GM12878 (cell line): ENCODE measurements at regions not wholly inside any gene's neighbourhood (a gene's known extent, or its start where the extent isn't known, plus 50 kb on each side); places are given as distances from the start of the nearest gene placed in this dataset.

Experiments
- ATAC-seq: fragments of 200-7000 bp; cut with Tn5 transposase; 3 replicates; pipeline ENCODE4 v1.9.1; 2020; ENCODE audit warnings: mild to moderate bottlenecking, moderate library complexity
- BruUV-seq: library from RNA; stranded (reverse); fragments of 400-500 nt; replicated peaks from 2 replicates; lab custom pipeline; 2021; lab: Mats Ljungman, UMichigan
- CTCF ChIA-PET: fragments of 300-600 bp; sonication (Branson Sonifier 250); formaldehyde crosslinking; extraction: SDS; loops from one replicate; lab custom pipeline; 2021; ENCODE audit warnings: inconsistent platforms; lab: Yijun Ruan, JAX
- POLR2A ChIA-PET: fragments of 350-600 bp; formaldehyde crosslinking; extraction: SDS; loops from one replicate; lab custom pipeline; 2021; ENCODE audit warnings: inconsistent platforms; lab: Charles Lee
- RAD21 ChIA-PET: fragments of 300-600 bp; sonication (Branson Sonifier 250); formaldehyde crosslinking; loops from one replicate; lab custom pipeline; 2023; ENCODE audit warnings: antibody characterized with exemption; ENCODE audit not compliant: unreplicated experiment; lab: Charles Lee
- SMC1A ChIA-PET: fragments of 300-600 bp; sonication (Branson Sonifier 250); formaldehyde crosslinking; loops from one replicate; lab custom pipeline; 2023; ENCODE audit not compliant: unreplicated experiment, uncharacterized antibody; lab: Charles Lee
- DNase-seq: peaks from one replicate; pipeline ENCODE4 v3.0.0-alpha.2; 2011; ENCODE audit warnings: low read depth, low spot score
- FAIRE-seq: peaks from 3 replicates; lab custom pipeline; 2011; peaks lifted over from hg19 to GRCh38; lab: Jason Lieb, UNC
- H2AFZ ChIP-seq: 2 replicates; pipeline ENCODE4 v1.6.0; 2011; ENCODE audit warnings: low read depth, low read length, control low read depth; ENCODE audit not compliant: control insufficient read depth
- H3K27ac ChIP-seq: 2 replicates; pipeline ENCODE4 v1.5.1; 2011; ENCODE audit warnings: control low read depth; ENCODE audit not compliant: control insufficient read depth, insufficient read depth
- H3K27me3 ChIP-seq, 2 experiments: replicated peaks in 1 of 2; 2 replicates each; pipeline versions ENCODE4 v1.6.0 to v1.6.1; 2011; ENCODE audit warnings: low read length in 1 of 2; ENCODE audit not compliant: control insufficient read depth in 2 of 2, insufficient read depth in 2 of 2
- H3K36me3 ChIP-seq, 2 experiments: 2 replicates each; pipeline ENCODE4 v1.5.1; 2011; ENCODE audit warnings: low read length in 1 of 2; ENCODE audit not compliant: control insufficient read depth in 2 of 2, insufficient read depth in 2 of 2
- H3K4me1 ChIP-seq: 2 replicates; pipeline ENCODE4 v1.6.1; 2011; ENCODE audit warnings: mild to moderate bottlenecking, low read length, moderate library complexity, mixed read lengths; ENCODE audit not compliant: control insufficient read depth, insufficient read depth
- H3K4me2 ChIP-seq: 2 replicates; pipeline ENCODE4 v1.6.0; 2011; ENCODE audit warnings: control low read depth; ENCODE audit not compliant: control insufficient read depth, insufficient read depth
- H3K4me3 ChIP-seq: fragments of 200-600 bp; sonication (generic); 2 replicates; pipeline ENCODE4 v1.5.1; 2016
- H3K79me2 ChIP-seq: 2 replicates; pipeline ENCODE4 v1.6.0; 2011; ENCODE audit warnings: low read length; ENCODE audit not compliant: control insufficient read depth, insufficient read depth
- H3K9ac ChIP-seq: 2 replicates; pipeline ENCODE4 v1.8.0; 2011; ENCODE audit warnings: low read length, control low read depth, mixed read lengths; ENCODE audit not compliant: control insufficient read depth, insufficient read depth
- H3K9me3 ChIP-seq: replicated peaks from 3 replicates; pipeline ENCODE4 v1.5.1; 2011; ENCODE audit warnings: mild to moderate bottlenecking, low read length; ENCODE audit not compliant: control insufficient read depth, insufficient read depth
- H4K20me1 ChIP-seq: 2 replicates; pipeline ENCODE4 v1.6.0; 2011; ENCODE audit not compliant: control insufficient read depth, insufficient read depth
- ATF7 ChIP-seq: fragments of 450-650 bp; IDR thresholded peaks from 2 replicates; pipeline ENCODE4 v1.6.1; 2016; ENCODE audit warnings: low read depth, mild to moderate bottlenecking
- CBFB ChIP-seq: IDR thresholded peaks from 2 replicates; pipeline ENCODE4 v1.6.1; 2016; ENCODE audit warnings: antibody characterized with exemption, low read depth
- DPF2 ChIP-seq: fragments of 450-650 bp; IDR thresholded peaks from 2 replicates; pipeline ENCODE4 v1.6.1; 2017; ENCODE audit warnings: mild to moderate bottlenecking
- EGR1 ChIP-seq, 2 experiments: IDR thresholded peaks; 1 replicate in 1 of 2; 2 replicates in 1 of 2; pipeline ENCODE4 v1.6.1; 2011 to 2012; ENCODE audit warnings: low read depth in 2 of 2, low read length in 2 of 2, borderline replicate concordance in 1 of 2, mild to moderate bottlenecking in 1 of 2, moderate library complexity in 1 of 2
- EP300 ChIP-seq, 2 experiments: fragments of 150-350 bp in 1 of 2; IDR thresholded peaks; 2 replicates each; pipeline ENCODE4 v1.6.1; 2011 to 2012; ENCODE audit warnings: low read depth in 2 of 2, low read length in 2 of 2, borderline replicate concordance in 1 of 2, improper control_type of control experiment in 1 of 2, inconsistent platforms in 1 of 2; ENCODE audit not compliant: control insufficient read depth in 1 of 2
- HDAC2 ChIP-seq: fragments of 200-600 bp; sonication (generic); IDR thresholded peaks from 2 replicates; pipeline ENCODE4 v1.6.1; 2017
- IRF4 ChIP-seq: IDR thresholded peaks from 2 replicates; pipeline ENCODE4 v1.6.1; 2011; ENCODE audit warnings: low read depth, low read length
- MTA2 ChIP-seq: fragments of 450-650 bp; IDR thresholded peaks from 2 replicates; pipeline ENCODE4 v1.6.1; 2016; ENCODE audit warnings: low read depth, mild to moderate bottlenecking, moderate library complexity
- NBN ChIP-seq: fragments of 450-650 bp; IDR thresholded peaks from 2 replicates; pipeline ENCODE4 v1.6.1; 2016
- POLR2AphosphoS2 ChIP-seq: IDR thresholded peaks from 2 replicates; pipeline ENCODE4 v1.6.1; 2011; ENCODE audit warnings: low read depth, mild to moderate bottlenecking, low read length, improper control_type of control experiment, moderate library complexity
- SMC3 ChIP-seq: IDR thresholded peaks from 2 replicates; pipeline ENCODE4 v1.6.1; 2011; ENCODE audit warnings: low read length, improper control_type of control experiment, borderline replicate concordance
- TCF12 ChIP-seq: IDR thresholded peaks from 2 replicates; pipeline ENCODE4 v1.6.1; 2011; ENCODE audit warnings: low read depth, mild to moderate bottlenecking, low read length
- ZNF207 ChIP-seq: fragments of 450-650 bp; IDR thresholded peaks from 2 replicates; pipeline ENCODE4 v1.6.1; 2014; ENCODE audit warnings: antibody characterized with exemption, mild to moderate bottlenecking, borderline replicate concordance
- ZNF24 ChIP-seq: fragments of 450-650 bp; IDR thresholded peaks from 2 replicates; pipeline ENCODE4 v1.6.1; 2017; ENCODE audit warnings: antibody characterized with exemption, mild to moderate bottlenecking
- in situ Hi-C: fragments of 300-500 bp; cut with MboI; formaldehyde crosslinking; loops from 9 replicates; pipeline ENCODE4 v1.14.3; 2018; ENCODE audit warnings: mixed read lengths
- intact Hi-C: fragments of 100-400 bp; cut with micrococcal nuclease; formaldehyde crosslinking; loops from one replicate; pipeline ENCODE4 v1.14.2; 2022; ENCODE audit not compliant: unreplicated experiment
- TF ChIP-seq, protein P1 (sequence below): IDR thresholded peaks from 2 replicates; pipeline ENCODE4 v1.6.1; 2011; ENCODE audit warnings: low read depth, low read length, improper control_type of control experiment, borderline replicate concordance
- TF ChIP-seq, protein P2 (sequence below): fragments of 450-650 bp; IDR thresholded peaks from 2 replicates; pipeline ENCODE4 v1.6.1; 2017; ENCODE audit warnings: antibody characterized with exemption, mild to moderate bottlenecking, moderate library complexity

DNA sequence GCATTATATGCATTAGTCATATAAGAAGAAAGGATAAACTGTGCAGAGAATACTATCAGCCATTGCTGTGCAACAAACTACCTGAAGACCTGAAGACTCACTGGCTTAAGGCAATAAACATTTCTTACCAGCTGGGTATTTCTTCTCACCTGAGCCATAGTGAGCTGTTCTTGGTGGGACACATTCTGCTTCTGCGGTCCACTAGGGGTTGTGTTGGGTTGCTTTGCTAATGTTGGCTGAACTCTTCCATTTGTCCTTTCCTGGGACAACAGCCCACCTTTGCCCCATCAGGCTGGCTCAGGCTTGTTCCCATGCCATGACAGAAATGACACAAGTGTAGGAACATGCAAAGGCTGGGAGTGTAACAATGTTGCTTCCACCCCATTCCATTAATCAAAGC is 388.6 kb downstream of the PCDH7 start (continued):
- TF ChIP-seq HDAC2: no peak
- TF ChIP-seq EGR1 (IDR thresholded peaks at IDR 0.05; ENCODE audit: borderline replicate concordance in 1 of 2, low read depth in 2 of 2, low read length in 2 of 2): no peak
- TF ChIP-seq, all 136 proteins: peak for 0

DNA sequence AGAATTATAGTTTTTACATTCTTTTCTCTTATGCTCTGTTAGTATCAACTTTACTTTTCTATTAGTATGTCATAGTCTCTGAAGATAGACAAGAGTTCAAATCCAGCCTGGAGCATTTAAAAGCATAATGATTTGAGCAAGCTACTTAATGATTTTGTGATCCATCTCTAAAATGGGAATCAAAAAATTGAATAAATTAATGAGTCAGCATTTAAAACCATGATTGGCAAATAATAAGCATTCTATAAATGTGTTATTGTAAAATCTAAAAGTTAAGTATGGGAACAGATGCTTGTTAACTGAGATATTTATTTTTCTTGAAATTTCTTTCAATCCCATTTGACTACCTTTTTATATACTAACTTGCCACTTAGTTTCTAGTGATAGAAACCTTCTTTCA is 391.6 kb downstream of the PCDH7 start:
- no peak overlapping the region for H3K27ac ChIP-seq
- no peaks in the 10 kb centered on the region for H4K20me1 ChIP-seq
- CTCF ChIA-PET: no interaction called here
- no peak for TF ChIP-seq TCF12
- no peak for TF ChIP-seq CBFB
- TF ChIP-seq EP300 (IDR thresholded peaks at IDR 0.05; ENCODE audit: borderline replicate concordance in 1 of 2, control insufficient read depth in 1 of 2, low read depth in 2 of 2, low read length in 2 of 2): no peak
- TF ChIP-seq ZNF207: no peak
- TF ChIP-seq POLR2AphosphoS2: no peak
- TF ChIP-seq IRF4: no peak
- no peak for TF ChIP-seq NBN
- no peak for TF ChIP-seq ZNF24
- no peak for TF ChIP-seq DPF2
- TF ChIP-seq, protein P1, sequence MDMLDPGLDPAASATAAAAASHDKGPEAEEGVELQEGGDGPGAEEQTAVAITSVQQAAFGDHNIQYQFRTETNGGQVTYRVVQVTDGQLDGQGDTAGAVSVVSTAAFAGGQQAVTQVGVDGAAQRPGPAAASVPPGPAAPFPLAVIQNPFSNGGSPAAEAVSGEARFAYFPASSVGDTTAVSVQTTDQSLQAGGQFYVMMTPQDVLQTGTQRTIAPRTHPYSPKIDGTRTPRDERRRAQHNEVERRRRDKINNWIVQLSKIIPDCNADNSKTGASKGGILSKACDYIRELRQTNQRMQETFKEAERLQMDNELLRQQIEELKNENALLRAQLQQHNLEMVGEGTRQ: no peak
- TF ChIP-seq SMC3: no peak
- TF ChIP-seq, protein P2, sequence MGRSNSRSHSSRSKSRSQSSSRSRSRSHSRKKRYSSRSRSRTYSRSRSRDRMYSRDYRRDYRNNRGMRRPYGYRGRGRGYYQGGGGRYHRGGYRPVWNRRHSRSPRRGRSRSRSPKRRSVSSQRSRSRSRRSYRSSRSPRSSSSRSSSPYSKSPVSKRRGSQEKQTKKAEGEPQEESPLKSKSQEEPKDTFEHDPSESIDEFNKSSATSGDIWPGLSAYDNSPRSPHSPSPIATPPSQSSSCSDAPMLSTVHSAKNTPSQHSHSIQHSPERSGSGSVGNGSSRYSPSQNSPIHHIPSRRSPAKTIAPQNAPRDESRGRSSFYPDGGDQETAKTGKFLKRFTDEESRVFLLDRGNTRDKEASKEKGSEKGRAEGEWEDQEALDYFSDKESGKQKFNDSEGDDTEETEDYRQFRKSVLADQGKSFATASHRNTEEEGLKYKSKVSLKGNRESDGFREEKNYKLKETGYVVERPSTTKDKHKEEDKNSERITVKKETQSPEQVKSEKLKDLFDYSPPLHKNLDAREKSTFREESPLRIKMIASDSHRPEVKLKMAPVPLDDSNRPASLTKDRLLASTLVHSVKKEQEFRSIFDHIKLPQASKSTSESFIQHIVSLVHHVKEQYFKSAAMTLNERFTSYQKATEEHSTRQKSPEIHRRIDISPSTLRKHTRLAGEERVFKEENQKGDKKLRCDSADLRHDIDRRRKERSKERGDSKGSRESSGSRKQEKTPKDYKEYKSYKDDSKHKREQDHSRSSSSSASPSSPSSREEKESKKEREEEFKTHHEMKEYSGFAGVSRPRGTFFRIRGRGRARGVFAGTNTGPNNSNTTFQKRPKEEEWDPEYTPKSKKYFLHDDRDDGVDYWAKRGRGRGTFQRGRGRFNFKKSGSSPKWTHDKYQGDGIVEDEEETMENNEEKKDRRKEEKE: no peak
- TF ChIP-seq ATF7: no peak
- no peak for TF ChIP-seq MTA2
- RAD21 ChIA-PET: no interaction called here
- BruUV-seq: no TSS peak
- no peaks in the 10 kb centered on the region for H3K9me3 ChIP-seq
- H3K79me2 ChIP-seq: no peaks in the 10 kb centered on the region
- H3K4me2 ChIP-seq: no peak overlapping the region
- DNase-seq (no peak), ATAC-seq (no peak), FAIRE-seq (no peak)
- H3K9ac ChIP-seq: no peak overlapping the region
- POLR2A ChIA-PET: no interaction called here
- H3K4me1 ChIP-seq: no peaks in the 10 kb centered on the region
- in situ Hi-C loops: no loop called here
- intact Hi-C loops: no loop called here
- SMC1A ChIA-PET: interaction anchor here (0.7 to 0.8 kb wide), 2 partner anchors 9 to 83 kb away, joined by 3 to 4 read pairs; no protein-coding TSS in a partner anchor
- H3K4me3 ChIP-seq: no peak overlapping the region
- no peak overlapping the region for H2AFZ ChIP-seq
- H3K36me3 ChIP-seq: no peaks in the 10 kb centered on the region
- H3K27me3 ChIP-seq: no peaks in the 10 kb centered on the region
